NCI-H460 (cell line): ENCODE measurements at regions not wholly inside any gene's neighbourhood (a gene's known extent, or its start where the extent isn't known, plus 50 kb on each side); places are given as distances from the start of the nearest gene placed in this dataset.
"Not testable (repeated sequence)": the region's sequence is repeated elsewhere in the genome, so short reads cannot be mapped to it uniquely, and the experiment has no call there.

Experiments used
- DNase-seq: peaks from one replicate; pipeline ENCODE4 v3.0.0-alpha.2; 2016; ENCODE audit warnings: low read depth; ENCODE audit errors: extremely low read depth

- no peak for DNase-seq
Measured at GRCh38 chr13:60716313-60716712, 319.3 kb downstream of the TDRD3 start.

- no peak for DNase-seq
Measured at GRCh38 chr13:60707878-60708277, 310.9 kb downstream of the TDRD3 start.

- no peak for DNase-seq
Measured at GRCh38 chr13:60701895-60702294, 304.9 kb downstream of the TDRD3 start.

- DNase-seq = no peak
Measured at GRCh38 chr13:60700994-60701393, 304.0 kb downstream of the TDRD3 start.

GRCh38 chr13:60699636-60700035, 302.6 kb downstream of the TDRD3 start:
- no peak for DNase-seq

- no peak for DNase-seq
Measured at GRCh38 chr13:60696602-60697001, 299.6 kb downstream of the TDRD3 start.

GRCh38 chr13:60691268-60691667, 294.2 kb downstream of the TDRD3 start:
- no peak for DNase-seq

- DNase-seq = no peak
Measured at GRCh38 chr13:60690604-60691003, 293.6 kb downstream of the TDRD3 start.

GRCh38 chr13:60689571-60689970, 292.6 kb downstream of the TDRD3 start:
- no peak for DNase-seq

GRCh38 chr13:60689076-60689475, 292.1 kb downstream of the TDRD3 start:
- no peak for DNase-seq

GRCh38 chr13:60679928-60680694, 283.1 kb downstream of the TDRD3 start:
- DNase-seq = peak; percentile 6

GRCh38 chr13:60679131-60679530, 282.1 kb downstream of the TDRD3 start:
- DNase-seq = peak; percentile 0

GRCh38 chr13:60671386-60671785, 274.4 kb downstream of the TDRD3 start:
- no peak for DNase-seq

- no peak for DNase-seq
Measured at GRCh38 chr13:60663788-60664187, 266.8 kb downstream of the TDRD3 start.

GRCh38 chr13:60662595-60662994, 265.6 kb downstream of the TDRD3 start:
- no peak for DNase-seq

- DNase-seq = no peak
Measured at GRCh38 chr13:60661521-60661920, 264.5 kb downstream of the TDRD3 start.

- not testable (repeated sequence) for DNase-seq
Measured at GRCh38 chr13:60657586-60657985, 260.6 kb downstream of the TDRD3 start.

GRCh38 chr13:60655256-60655655, 258.2 kb downstream of the TDRD3 start:
- DNase-seq = no peak

- peak; percentile 34 for DNase-seq
Measured at GRCh38 chr13:60654415-60654814, 257.4 kb downstream of the TDRD3 start.

- no peak for DNase-seq
Measured at GRCh38 chr13:60647547-60647946, 250.5 kb downstream of the TDRD3 start.

GRCh38 chr13:60646620-60647019, 249.6 kb downstream of the TDRD3 start:
- DNase-seq = no peak

GRCh38 chr13:60645676-60646075, 248.7 kb downstream of the TDRD3 start:
- no peak for DNase-seq

- no peak for DNase-seq
Measured at GRCh38 chr13:60642552-60642951, 245.5 kb downstream of the TDRD3 start.
